B cell (primary cell): ENCODE measurements at regions not wholly inside any gene's neighbourhood (a gene's known extent, or its start where the extent isn't known, plus 50 kb on each side); places are given as distances from the start of the nearest gene placed in this dataset.

Experiments used
- EZH2 ChIP-seq: IDR thresholded peaks from 2 replicates; pipeline ENCODE4 v1.6.1; 2012; ENCODE audit warnings: borderline replicate concordance, low read depth, mild to moderate bottlenecking, moderate library complexity, low read length; ENCODE audit not compliant: insufficient read depth, poor library complexity, severe bottlenecking
- TF ChIP-seq, protein P1 (sequence below): fragments of 200-600 bp; IDR thresholded peaks from one replicate; pipeline ENCODE4 v1.8.0; 2022; ENCODE audit warnings: antibody characterized with exemption, mild to moderate bottlenecking

DNA sequence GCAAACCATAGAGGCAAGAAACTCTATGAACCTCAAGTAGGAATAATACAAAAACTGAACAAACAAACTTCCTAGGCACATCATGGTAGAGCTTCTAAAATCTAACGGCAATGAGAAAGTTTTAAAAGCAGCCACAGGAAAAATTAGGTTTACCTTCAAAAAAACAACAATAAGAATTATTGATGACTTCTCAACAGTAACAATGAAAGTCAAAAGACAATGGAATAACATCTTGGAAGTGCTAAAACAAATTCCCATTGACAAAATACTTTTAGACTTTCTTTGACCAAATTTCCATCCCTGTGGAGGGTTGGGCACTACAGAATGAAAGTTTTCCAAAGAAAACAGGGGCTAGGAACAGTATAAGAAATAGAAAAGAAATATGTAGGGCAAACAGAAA lies 222.9 kb upstream of the ERCC4 start:
- TF ChIP-seq, protein P1, sequence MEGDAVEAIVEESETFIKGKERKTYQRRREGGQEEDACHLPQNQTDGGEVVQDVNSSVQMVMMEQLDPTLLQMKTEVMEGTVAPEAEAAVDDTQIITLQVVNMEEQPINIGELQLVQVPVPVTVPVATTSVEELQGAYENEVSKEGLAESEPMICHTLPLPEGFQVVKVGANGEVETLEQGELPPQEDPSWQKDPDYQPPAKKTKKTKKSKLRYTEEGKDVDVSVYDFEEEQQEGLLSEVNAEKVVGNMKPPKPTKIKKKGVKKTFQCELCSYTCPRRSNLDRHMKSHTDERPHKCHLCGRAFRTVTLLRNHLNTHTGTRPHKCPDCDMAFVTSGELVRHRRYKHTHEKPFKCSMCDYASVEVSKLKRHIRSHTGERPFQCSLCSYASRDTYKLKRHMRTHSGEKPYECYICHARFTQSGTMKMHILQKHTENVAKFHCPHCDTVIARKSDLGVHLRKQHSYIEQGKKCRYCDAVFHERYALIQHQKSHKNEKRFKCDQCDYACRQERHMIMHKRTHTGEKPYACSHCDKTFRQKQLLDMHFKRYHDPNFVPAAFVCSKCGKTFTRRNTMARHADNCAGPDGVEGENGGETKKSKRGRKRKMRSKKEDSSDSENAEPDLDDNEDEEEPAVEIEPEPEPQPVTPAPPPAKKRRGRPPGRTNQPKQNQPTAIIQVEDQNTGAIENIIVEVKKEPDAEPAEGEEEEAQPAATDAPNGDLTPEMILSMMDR, result no peak
- no peak for TF ChIP-seq EZH2
